HUES6 (cell line): ENCODE measurements at regions not wholly inside any gene's neighbourhood (a gene's known extent, or its start where the extent isn't known, plus 50 kb on each side); places are given as distances from the start of the nearest gene placed in this dataset.

Experiments
- H3K27ac ChIP-seq: 2 replicates; pipeline ENCODE4 v1.7.0; 2013; ENCODE audit warnings: low read depth, mild to moderate bottlenecking, low read length, inconsistent platforms
- H3K27me3 ChIP-seq: 2 replicates; pipeline ENCODE4 v1.6.1; 2013; ENCODE audit warnings: low read length; ENCODE audit not compliant: control insufficient read depth, insufficient read depth
- H3K36me3 ChIP-seq: 2 replicates; pipeline ENCODE4 v1.6.1; 2013; ENCODE audit warnings: low read length; ENCODE audit not compliant: control insufficient read depth, insufficient read depth
- H3K4me1 ChIP-seq: 2 replicates; pipeline ENCODE4 v1.6.1; 2013; ENCODE audit warnings: low read length; ENCODE audit not compliant: control insufficient read depth, insufficient read depth
- H3K4me3 ChIP-seq: 2 replicates; pipeline ENCODE4 v1.5.1; 2013; ENCODE audit warnings: low read depth, low read length
- H3K9ac ChIP-seq: one replicate; pipeline ENCODE4 v1.6.1; 2013; ENCODE audit warnings: mild to moderate bottlenecking, low read length
- H3K9me3 ChIP-seq: 2 replicates; pipeline ENCODE4 v1.6.1; 2013; ENCODE audit warnings: low read depth, low read length; ENCODE audit not compliant: control insufficient read depth, insufficient read depth

DNA sequence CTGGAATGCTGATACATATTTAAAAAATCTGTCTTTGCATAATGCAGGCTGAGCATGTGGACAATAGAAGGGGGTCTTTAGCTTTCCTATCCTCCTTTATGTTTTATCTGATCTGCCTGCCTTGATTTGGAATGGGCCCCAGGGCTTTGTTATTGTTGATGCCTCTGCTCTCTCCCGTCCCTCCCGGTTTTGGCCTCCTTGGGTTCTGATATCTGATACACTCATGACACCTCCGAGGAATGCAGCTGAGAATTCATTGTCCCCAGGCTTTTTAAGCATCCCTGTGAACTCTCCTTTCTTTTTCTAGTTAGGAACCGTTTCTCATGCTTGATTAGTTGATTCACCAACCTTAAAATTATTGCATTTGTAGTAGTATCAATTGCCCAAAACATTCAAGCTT is 185.5 kb upstream of the RALGAPA2 start:
- Histone ChIP-seq H3K27ac (no peak overlapping the region), H3K36me3 (no peaks in the 10 kb centered on the region), H3K9ac (no peak overlapping the region), H3K9me3 (peaks cover 7% of the 10 kb centered on the region), H3K4me3 (no peak overlapping the region), H3K27me3 (no peaks in the 10 kb centered on the region), H3K4me1 (peaks cover 15% of the 10 kb centered on the region; the same call in 1 of the 2 replicates)

DNA sequence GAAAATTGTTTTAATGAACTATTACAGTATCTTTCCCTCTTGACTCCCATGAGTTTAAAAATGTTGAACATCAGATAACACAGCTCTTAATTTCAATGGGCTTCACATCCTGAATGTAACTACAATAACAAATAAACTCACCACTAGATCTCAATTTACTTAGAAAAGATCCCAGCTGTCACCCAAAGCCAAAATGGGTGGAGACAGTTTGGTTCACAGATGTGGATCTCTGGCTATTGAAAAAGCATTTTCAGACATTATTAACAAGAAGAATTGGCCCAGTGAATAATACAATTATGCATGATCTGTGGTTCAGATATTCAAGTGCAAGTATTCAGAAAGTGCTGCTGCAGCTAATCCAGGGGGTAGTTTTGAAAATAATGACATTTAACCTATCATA is 184.7 kb upstream of the RALGAPA2 start:
- Histone ChIP-seq H3K9ac (no peak overlapping the region), H3K4me1 (peaks cover 23% of the 10 kb centered on the region), H3K9me3 (peaks cover 7% of the 10 kb centered on the region), H3K27me3 (no peaks in the 10 kb centered on the region; the same call in 1 of the 2 replicates), H3K36me3 (no peaks in the 10 kb centered on the region), H3K27ac (no peak overlapping the region), H3K4me3 (no peak overlapping the region)

DNA sequence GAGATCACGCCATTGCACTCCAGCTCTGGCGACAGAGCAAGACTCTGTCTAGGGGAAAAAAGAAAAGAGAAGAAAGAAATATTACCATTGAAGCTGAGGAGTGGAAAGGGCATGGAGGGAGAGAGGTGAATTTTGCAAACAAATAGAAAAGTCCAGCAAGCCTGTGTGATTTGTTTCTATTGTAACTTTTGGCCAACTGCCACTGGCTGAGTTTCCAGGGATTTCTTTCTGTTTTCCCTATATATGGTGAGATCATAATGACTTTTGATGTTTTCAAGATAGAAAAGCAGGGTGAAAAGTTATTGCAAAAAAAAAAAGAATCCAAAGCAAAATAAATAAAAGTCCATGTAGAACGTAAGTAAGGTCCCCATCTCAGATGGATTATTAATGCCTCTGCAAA is 184.2 kb upstream of the RALGAPA2 start:
- peaks cover 2% of the 10 kb centered on the region for H3K9me3 ChIP-seq
- H3K9ac ChIP-seq = no peak overlapping the region
- H3K4me1 ChIP-seq = peaks cover 27% of the 10 kb centered on the region
- H3K27me3 ChIP-seq = peaks cover 3% of the 10 kb centered on the region; the same call in 1 of the 2 replicates
- H3K27ac ChIP-seq = no peak overlapping the region
- no peaks in the 10 kb centered on the region for H3K36me3 ChIP-seq
- no peak overlapping the region for H3K4me3 ChIP-seq

DNA sequence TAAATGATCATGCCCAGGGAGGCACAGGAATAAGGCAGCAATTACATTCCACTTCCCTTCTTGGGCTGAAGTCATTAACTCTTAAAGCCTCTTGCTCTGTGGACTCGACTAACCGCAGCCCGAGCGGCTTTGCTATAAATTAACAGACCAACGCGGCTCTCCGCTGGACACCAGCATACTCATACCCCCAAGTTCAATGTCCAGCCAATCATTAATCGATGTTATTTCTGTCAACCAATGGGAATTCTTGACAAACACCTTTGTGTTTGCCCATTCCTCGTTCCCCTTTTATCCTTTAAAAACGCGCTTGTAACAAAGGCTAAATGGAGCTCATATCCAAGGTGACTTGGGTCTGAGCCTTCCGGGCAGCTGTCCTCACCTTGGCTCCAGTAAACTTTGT is 183.1 kb upstream of the RALGAPA2 start:
- Histone ChIP-seq H3K4me1 (peaks cover 29% of the 10 kb centered on the region), H3K9me3 (no peaks in the 10 kb centered on the region), H3K4me3 (no peak overlapping the region), H3K27me3 (peaks cover 10% of the 10 kb centered on the region; the same call in 1 of the 2 replicates), H3K9ac (no peak overlapping the region), H3K36me3 (no peaks in the 10 kb centered on the region), H3K27ac (no peak overlapping the region)

DNA sequence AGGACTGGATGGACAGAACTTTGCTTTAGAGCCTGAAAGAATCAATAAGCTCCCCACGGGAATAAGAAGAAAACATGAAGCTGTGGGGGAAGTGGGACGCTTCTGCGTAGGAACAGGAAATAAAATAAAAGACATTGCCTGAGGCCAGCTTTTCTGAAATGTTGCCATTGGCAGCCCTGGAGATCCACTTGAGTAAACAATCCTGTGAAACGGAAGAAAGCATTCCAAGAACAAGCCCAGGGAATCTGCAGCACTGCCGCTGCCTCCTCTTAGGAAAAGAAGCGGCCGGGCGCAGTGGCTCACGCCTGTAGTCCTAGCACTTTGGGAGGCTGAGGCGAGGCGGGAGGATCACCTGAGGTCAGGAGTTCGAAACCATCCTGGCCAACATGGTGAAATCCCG is 182.3 kb upstream of the RALGAPA2 start:
- H3K9ac ChIP-seq = no peak overlapping the region
- H3K4me1 ChIP-seq = peaks cover 29% of the 10 kb centered on the region
- no peak overlapping the region for H3K27ac ChIP-seq
- no peaks in the 10 kb centered on the region for H3K9me3 ChIP-seq
- H3K4me3 ChIP-seq = no peak overlapping the region
- peaks cover 10% of the 10 kb centered on the region; the same call in 1 of the 2 replicates for H3K27me3 ChIP-seq
- H3K36me3 ChIP-seq = no peaks in the 10 kb centered on the region

DNA sequence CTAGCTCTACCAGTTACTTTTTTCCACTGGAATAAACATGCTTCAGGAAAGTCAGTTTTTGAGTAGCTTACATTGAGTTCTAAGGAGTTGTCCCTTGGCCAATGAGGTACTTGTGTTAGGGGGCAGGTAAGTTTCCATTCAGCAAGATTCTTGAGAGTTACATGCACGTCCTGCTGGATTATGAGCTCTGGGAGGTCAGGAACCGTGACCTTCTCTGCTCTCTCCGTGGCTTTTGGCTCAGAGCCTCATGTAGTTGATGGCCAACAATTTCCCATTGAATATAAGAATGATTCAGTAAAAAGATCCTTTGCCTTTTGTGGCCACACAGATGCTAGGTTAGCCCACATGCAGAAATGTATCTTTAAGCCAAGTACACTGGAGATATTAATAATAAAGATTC is 181.8 kb upstream of the RALGAPA2 start:
- H3K9me3 ChIP-seq = no peaks in the 10 kb centered on the region
- H3K9ac ChIP-seq = no peak overlapping the region
- peaks cover 29% of the 10 kb centered on the region for H3K4me1 ChIP-seq
- H3K4me3 ChIP-seq = no peak overlapping the region
- no peaks in the 10 kb centered on the region for H3K36me3 ChIP-seq
- H3K27ac ChIP-seq = no peak overlapping the region
- H3K27me3 ChIP-seq = peaks cover 14% of the 10 kb centered on the region; the same call in 1 of the 2 replicates

DNA sequence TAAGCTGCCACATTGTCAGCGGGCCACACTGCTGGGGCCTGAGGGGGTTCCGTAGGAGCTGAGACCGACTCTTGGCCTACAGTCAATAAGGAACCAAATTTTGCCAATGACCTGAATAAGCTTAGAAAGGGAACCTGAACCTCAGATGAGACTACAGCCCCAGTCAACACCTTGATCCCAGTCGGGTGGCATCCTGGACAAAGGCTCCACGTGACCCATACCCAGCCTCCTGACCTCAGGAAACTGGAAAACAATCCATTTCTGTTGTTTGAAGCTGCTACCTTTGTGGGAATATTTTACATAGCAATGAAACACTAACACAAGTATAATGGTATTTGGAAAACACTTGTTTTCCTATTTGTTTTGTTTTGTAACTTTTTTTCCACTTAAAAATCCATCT is 179.9 kb upstream of the RALGAPA2 start:
- peaks cover 31% of the 10 kb centered on the region; the same call in 1 of the 2 replicates for H3K27me3 ChIP-seq
- no peak overlapping the region for H3K9ac ChIP-seq
- H3K4me3 ChIP-seq = no peak overlapping the region
- no peaks in the 10 kb centered on the region for H3K36me3 ChIP-seq
- peaks cover 33% of the 10 kb centered on the region for H3K4me1 ChIP-seq
- no peaks in the 10 kb centered on the region for H3K9me3 ChIP-seq
- H3K27ac ChIP-seq = no peak overlapping the region

DNA sequence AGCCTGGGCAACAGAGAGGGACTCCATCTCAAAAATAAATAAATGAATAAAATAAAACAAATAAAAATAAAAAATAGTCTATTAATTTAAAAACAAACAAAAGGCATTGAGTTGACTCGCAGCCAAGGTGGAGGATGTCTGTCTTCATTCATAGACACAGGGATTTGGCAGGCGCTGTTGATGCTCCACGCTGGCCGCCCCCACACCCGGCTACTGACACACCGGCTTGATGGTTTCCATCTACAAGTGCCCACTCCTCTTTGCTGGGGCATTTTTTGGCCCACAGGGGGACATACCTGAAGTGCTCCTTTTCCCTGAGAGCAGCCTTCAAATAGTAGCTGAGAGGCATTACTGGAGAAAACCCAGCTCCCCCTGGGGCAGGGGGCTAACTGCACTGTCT is 178.3 kb upstream of the RALGAPA2 start:
- Histone ChIP-seq H3K27ac (no peak overlapping the region), H3K36me3 (no peaks in the 10 kb centered on the region), H3K27me3 (peaks cover 43% of the 10 kb centered on the region; the same call in 1 of the 2 replicates), H3K4me1 (peaks cover 36% of the 10 kb centered on the region), H3K9me3 (no peaks in the 10 kb centered on the region), H3K4me3 (no peak overlapping the region), H3K9ac (no peak overlapping the region)

DNA sequence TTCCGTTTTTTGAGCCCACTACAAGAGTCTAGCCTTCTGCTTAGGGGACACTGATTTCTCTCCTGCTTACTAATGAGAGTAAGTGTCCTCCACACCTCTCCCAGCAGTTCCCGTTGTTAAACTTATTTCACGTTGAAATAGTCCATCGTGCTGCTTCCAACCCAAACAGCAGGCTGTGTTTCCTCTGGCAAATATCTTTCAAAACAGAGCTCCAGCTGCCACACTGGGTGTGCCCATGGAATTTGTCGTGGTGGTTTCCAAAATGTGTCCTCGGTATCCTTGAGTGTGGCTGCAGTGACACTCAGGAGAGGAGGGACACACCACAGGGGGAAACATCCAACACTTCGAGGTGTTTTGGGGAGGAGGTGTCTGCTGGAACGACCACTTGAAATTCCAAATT is 176.5 kb upstream of the RALGAPA2 start:
- H3K4me3 ChIP-seq = no peak overlapping the region
- H3K36me3 ChIP-seq = no peaks in the 10 kb centered on the region
- peaks cover 36% of the 10 kb centered on the region for H3K4me1 ChIP-seq
- no peaks in the 10 kb centered on the region for H3K9me3 ChIP-seq
- H3K9ac ChIP-seq = no peak overlapping the region
- H3K27me3 ChIP-seq = peaks cover 56% of the 10 kb centered on the region; the same call in 1 of the 2 replicates
- no peak overlapping the region for H3K27ac ChIP-seq

DNA sequence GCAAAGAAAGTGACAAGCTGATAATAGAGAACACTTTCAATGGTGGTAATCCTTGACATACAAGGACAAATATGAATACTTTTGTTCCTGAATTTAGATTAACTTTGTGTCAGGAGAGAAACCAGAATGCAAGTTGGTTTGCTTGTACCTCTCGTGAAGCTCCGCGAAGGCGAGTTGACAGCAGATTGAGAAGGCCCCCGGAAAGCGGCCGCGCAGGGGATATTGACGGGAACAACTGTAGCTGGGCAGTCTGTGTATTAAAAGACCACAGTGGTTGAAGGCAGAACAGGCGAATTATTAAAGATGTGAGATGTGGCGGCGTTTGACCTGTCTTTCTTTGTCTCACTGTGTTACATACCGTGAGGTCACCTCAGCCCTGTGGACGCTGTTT is 175.8 kb upstream of the RALGAPA2 start:
- no peaks in the 10 kb centered on the region for H3K9me3 ChIP-seq
- no peak overlapping the region for H3K4me3 ChIP-seq
- no peaks in the 10 kb centered on the region for H3K36me3 ChIP-seq
- no peak overlapping the region for H3K27ac ChIP-seq
- H3K27me3 ChIP-seq = peaks cover 59% of the 10 kb centered on the region; the same call in 1 of the 2 replicates
- H3K4me1 ChIP-seq = peaks cover 36% of the 10 kb centered on the region
- H3K9ac ChIP-seq = no peak overlapping the region

DNA sequence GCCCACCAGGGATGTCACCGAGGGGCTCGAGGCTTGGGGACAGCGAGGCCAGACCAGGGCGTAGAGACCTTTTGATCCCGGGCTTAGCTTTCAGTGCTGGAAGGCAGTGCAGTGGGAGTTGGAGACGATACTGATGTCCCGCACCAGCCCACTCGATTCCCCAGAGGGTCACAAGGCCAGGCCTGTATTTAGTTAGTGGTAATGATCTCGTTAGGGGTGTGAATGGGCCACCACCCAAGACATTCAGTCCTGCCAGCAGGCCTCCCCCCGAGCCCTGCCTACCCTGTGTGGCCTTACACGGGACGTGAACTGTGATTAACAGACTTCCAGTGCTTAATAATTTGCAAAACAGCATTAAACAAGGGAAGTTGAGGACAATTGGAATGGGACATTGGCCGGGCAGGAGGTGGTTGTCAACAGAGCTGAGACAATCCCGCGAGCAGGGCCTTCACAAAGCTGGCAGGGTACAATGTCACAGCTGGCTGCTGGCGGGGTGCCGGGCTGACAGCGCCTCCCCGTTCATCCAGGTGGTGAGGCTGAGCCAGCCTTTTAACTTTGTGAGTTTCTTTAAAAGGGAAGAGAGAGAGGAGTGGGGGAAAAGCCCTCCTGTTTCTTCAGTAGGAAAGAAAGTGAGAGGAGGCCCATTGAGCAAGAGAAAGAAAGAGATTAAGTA is 175.3 kb upstream of the RALGAPA2 start:
- H3K36me3 ChIP-seq = no peaks in the 10 kb centered on the region
- peaks cover 33% of the 10 kb centered on the region for H3K4me1 ChIP-seq
- H3K27ac ChIP-seq = no peak overlapping the region
- H3K9me3 ChIP-seq = no peaks in the 10 kb centered on the region
- H3K27me3 ChIP-seq = peaks cover 59% of the 10 kb centered on the region; the same call in 1 of the 2 replicates
- H3K9ac ChIP-seq = no peak overlapping the region
- no peak overlapping the region for H3K4me3 ChIP-seq
